ENCODE measurements at regions not wholly inside any gene's neighbourhood (a gene's known extent, or its start where the extent isn't known, plus 50 kb on each side); places are given as distances from the start of the nearest gene placed in this dataset.
"Not testable (repeated sequence)": the region's sequence is repeated elsewhere in the genome, so short reads cannot be mapped to it uniquely, and the experiment has no call there.

DNA sequence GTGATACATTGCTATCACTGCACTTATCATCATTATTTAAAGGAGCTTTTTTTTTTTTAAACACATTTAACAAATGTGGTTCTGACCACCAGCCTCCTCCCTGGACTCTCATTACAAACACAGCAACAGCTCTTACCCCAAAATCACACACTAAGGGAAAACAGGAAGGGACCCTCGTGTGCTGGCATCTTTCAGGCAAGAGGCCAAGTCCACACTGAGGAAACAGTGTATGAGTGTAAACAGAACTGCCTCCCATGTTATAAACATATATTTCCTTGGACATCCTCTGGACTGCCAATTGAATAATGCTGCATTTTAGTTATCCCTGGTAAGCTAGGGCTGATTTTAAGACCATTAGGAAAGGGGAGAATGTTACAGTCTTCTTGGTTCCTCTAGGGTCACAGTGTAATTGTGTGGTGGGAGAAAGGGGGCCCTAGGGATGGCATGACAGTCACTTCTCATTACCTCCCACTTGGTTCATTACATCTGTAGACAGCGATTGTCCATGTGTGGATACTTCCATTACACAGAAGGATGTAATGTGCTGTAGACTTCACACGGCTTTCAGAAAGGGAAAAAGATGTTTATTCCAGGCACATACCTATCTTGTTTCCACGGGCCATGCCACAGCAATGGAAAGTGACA is 244.6 kb upstream of the TET2 start:
- H3K4me3 ChIP-seq, result no peak overlapping the region
- DNase-seq, result no peak
- no peaks in the 10 kb centered on the region for H3K27me3 ChIP-seq
- H3K36me3 ChIP-seq, result no peaks in the 10 kb centered on the region
- no peaks in the 10 kb centered on the region for H3K9me3 ChIP-seq

DNA sequence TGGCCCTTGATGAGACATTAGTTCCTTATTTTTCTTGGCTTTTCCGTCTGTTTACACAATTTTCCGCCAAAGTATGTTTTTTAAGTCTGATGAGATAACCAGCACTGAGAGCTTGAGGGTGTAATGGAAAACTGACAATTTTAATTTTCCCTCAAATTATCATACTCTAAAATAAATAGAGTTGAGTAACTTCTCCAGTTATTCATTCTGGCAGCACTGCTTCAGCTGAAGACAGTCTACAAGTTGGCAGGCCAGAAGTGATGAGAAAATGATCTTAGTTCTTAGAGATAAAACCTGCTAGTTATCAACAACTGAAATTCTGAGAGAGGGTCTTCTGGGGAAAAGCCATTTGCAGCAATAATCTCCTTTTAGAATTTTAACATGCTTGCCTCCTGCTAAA is 241.6 kb upstream of the TET2 start:
- Histone ChIP-seq H3K27me3 (no peaks in the 10 kb centered on the region), H3K4me3 (no peak overlapping the region), H3K9me3 (no peaks in the 10 kb centered on the region), H3K36me3 (no peaks in the 10 kb centered on the region)
- DNase-seq, result no peak

GRCh38 chr4:104905546-104905945 is 241.1 kb upstream of the TET2 start:
- H3K9me3 ChIP-seq, result no peaks in the 10 kb centered on the region
- no peak for DNase-seq
- H3K27me3 ChIP-seq, result no peaks in the 10 kb centered on the region
- no peaks in the 10 kb centered on the region for H3K36me3 ChIP-seq
- H3K4me3 ChIP-seq, result no peak overlapping the region

DNA sequence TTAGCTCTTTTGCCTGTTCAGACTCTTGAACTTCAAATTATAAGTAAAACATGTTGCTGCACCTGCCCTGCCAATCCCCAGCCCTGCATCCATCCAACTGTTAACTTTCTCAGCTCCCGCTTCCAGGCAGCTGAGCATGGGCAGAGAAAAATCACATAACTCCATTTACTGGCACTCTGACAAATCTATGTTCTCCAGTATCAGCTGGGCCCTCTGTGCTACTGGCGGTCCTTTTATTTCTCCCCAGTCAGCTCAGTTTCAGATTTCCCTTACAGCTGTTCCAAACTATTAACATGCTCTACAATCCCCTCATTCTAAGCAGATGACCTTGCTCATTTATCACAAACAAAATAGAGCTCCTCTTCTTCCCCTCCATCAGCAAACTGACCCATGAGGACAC is 240.4 kb upstream of the TET2 start:
- no peak for DNase-seq
- Histone ChIP-seq H3K4me3 (no peak overlapping the region), H3K27me3 (no peaks in the 10 kb centered on the region), H3K36me3 (no peaks in the 10 kb centered on the region), H3K9me3 (no peaks in the 10 kb centered on the region)

GRCh38 chr4:104907074-104907649 is 239.5 kb upstream of the TET2 start:
- Histone ChIP-seq H3K36me3 (no peaks in the 10 kb centered on the region), H3K9me3 (no peaks in the 10 kb centered on the region), H3K27me3 (no peaks in the 10 kb centered on the region), H3K4me3 (no peak overlapping the region)
- DNase-seq, result no peak

DNA sequence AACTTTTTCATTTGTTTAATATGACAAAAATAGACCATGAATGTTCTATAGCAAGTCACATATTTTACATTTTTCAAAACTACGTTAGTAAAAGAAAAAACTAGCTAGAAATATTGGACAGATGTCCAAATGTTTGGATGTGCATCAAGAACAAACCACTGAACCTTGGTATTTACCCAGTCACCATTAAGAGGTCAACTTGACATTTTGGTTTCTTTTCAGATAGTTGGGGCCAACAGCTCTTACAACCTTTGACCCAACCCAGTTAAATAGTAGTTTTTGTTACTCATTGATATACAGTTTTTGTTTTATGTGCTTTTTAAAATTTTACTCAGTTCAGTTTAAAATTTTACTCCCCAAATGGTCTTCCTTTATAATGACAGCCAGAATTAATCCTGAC is 238.7 kb upstream of the TET2 start:
- Histone ChIP-seq H3K9me3 (no peaks in the 10 kb centered on the region), H3K27me3 (no peaks in the 10 kb centered on the region), H3K36me3 (no peaks in the 10 kb centered on the region), H3K4me3 (no peak overlapping the region)
- no peak for DNase-seq

DNA sequence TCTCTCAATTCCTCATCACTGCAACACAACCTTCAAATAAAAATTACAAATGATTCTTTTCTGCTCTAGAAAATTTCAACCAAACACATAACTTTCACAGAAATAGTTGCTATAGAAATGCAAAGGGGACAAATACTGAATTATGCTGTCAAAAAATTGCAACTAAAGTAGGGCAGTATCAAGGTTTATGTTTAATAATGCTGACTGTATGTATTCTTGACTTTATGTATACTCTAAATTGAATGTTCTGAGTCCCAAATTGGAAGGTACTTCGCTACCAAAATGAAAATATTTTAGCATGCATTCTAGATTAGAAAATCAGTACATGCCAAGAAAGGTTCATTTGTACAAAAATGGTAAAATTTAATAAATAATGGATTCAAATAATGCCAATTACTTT is 237.3 kb upstream of the TET2 start:
- H3K4me3 ChIP-seq, result no peak overlapping the region
- H3K27me3 ChIP-seq, result no peaks in the 10 kb centered on the region
- no peaks in the 10 kb centered on the region for H3K9me3 ChIP-seq
- no peaks in the 10 kb centered on the region for H3K36me3 ChIP-seq
- DNase-seq, result no peak

DNA sequence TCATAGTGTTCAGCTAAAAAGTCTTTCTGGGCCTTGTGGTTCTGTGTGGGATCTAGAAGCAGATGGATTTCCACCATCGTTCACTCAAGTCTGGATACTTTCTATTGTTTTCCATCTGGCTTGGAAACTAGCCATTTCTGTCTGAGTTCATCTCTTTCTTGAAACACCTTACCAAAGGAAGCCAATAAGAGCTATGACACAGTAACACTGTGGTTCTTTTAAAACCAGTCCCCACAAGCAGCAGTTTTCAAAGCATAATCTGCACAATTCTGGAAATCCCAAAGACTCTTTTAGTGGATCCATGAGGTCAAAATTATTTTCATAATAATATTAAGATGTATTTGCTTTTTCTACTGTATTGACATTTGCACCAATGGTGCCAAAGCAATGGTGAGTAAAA is 234.2 kb upstream of the TET2 start:
- no peaks in the 10 kb centered on the region for H3K9me3 ChIP-seq
- no peak overlapping the region for H3K4me3 ChIP-seq
- H3K36me3 ChIP-seq, result no peaks in the 10 kb centered on the region
- no peaks in the 10 kb centered on the region for H3K27me3 ChIP-seq
- DNase-seq, result no peak

DNA sequence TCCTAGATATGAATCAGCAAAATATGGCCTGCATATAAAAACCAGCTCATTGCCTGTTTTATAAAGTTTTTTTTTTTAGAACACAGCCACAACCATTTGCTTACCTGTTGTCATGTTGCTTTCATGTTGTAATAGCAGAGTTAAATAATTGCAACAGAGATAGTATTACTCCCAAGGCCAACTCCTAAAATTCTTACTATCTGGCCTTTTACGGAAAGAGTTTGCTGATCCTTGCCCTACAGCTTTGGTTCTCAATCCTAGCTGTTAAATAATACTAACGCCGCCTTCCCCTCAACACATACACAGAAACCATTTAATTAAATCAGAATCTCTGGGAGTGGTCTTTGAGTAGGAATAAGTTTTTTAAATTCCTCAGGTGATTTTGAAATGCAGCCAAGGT is 231.3 kb upstream of the TET2 start:
- no peaks in the 10 kb centered on the region for H3K9me3 ChIP-seq
- no peak overlapping the region for H3K4me3 ChIP-seq
- H3K36me3 ChIP-seq, result no peaks in the 10 kb centered on the region
- DNase-seq, result no peak
- no peaks in the 10 kb centered on the region for H3K27me3 ChIP-seq

DNA sequence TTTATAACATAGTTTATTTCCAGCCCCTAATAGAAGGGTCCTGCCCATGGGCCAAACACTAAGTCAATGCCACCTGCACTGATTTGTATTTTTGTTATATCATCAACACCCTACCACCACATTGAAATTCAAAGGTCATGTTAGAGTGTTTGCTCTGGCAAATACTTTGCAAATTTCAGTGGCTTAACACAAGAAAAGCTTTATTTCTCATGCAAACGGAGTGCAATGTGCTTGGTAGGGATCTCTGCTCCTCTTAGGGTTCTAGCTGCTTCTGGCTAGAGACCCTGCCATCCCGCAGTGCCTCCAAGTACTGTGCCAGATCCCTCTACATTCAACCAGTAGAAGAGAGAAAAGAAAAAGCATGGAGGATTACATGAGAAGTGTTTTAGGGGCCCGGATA is 230.8 kb upstream of the TET2 start:
- Histone ChIP-seq H3K36me3 (no peaks in the 10 kb centered on the region), H3K4me3 (no peak overlapping the region), H3K9me3 (no peaks in the 10 kb centered on the region), H3K27me3 (no peaks in the 10 kb centered on the region)
- no peak for DNase-seq

DNA sequence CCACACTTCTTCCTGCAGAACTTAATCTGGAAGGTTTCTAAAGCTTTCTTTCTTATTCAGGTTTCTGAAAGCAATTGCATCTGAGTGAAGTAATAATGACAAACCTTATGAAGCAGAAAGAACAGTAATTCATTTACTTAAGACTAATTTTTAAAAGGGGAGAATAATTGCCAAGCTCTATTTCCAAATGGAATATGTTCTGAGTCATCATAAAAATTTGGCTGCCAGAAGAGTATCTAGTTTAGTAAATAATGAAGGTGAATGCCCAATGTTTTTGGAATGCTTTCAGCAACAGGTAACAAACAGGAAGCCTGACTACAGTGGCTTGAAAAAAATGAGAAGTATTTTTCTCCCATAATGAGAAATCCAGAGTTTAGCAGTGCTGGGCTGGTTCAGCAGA is 227.3 kb upstream of the TET2 start:
- Histone ChIP-seq H3K27me3 (no peaks in the 10 kb centered on the region), H3K36me3 (no peaks in the 10 kb centered on the region), H3K4me3 (no peak overlapping the region), H3K9me3 (no peaks in the 10 kb centered on the region)
- DNase-seq, result no peak

DNA sequence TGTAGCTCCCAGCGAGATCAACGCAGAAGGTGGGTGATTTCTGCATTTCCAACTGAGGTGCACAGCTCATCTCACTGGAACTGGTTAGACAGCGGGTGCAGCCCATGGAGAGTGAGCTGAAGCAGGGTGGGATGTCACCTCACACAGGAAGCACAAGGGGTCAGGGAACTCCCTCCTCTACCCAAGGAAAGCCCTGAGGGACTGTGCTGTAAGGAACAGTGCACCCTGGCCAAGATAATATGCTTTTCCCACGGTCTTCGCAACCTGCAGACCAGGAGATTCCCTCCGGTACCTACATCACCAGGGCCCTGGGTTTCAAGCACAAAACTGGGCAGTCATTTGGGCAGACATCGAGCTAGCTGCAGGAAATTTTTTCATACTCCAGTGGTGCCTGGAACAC is 216.4 kb upstream of the TET2 start:
- Histone ChIP-seq H3K36me3 (no peaks in the 10 kb centered on the region), H3K27me3 (no peaks in the 10 kb centered on the region), H3K4me3 (no peak overlapping the region), H3K9me3 (no peaks in the 10 kb centered on the region)
- no peak for DNase-seq

DNA sequence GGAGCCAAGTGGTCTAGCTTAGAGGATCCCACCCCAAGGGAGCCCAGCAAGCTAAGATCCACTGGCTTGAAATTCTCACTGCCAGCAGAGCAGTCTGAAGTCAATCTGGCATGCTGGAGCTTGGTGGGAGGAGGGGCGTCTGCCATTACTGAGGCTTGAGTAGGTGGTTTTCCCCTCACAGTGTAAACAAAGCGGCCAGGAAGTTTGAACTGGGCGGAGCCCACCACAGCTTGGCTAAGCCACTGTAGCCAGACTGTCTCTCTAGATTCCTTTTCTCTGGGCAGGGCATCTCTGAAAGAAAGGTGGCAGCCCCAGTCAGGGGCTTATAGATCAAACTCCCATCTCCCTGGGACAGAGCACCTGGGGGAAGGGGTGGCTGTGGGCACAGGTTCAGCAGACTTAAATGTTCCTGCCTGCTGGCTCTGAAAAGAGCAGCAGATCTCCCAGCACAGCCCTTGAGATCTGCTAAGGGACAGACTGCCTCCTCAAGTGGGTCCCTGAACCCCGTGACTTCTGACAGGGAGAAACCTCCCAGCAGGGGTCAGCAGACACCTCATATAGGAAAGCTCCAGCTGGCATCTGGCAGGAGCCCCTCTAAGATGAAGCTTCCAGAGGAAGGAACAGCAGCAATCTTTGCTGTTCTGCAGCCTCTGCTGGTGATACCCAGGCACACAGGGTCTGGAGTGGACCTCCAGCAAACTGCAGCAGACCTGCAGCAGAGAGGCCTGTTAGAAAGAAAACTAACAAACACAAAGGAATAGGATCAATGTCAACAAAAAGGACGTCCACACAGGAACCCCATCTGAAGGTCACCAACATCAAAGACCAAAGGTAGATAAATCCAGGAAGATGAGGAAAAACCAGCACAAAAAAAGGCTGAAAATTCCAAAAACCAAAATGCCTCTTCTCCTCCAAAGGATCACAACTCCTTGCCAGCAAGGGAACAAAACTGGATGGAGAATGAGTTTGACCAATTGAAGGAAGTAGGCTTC is 215.6 kb upstream of the TET2 start:
- H3K36me3 ChIP-seq, H3K4me3 ChIP-seq, H3K27me3 ChIP-seq, H3K9me3 ChIP-seq: not testable (repeated sequence)
- DNase-seq, result peak; percentile 12

DNA sequence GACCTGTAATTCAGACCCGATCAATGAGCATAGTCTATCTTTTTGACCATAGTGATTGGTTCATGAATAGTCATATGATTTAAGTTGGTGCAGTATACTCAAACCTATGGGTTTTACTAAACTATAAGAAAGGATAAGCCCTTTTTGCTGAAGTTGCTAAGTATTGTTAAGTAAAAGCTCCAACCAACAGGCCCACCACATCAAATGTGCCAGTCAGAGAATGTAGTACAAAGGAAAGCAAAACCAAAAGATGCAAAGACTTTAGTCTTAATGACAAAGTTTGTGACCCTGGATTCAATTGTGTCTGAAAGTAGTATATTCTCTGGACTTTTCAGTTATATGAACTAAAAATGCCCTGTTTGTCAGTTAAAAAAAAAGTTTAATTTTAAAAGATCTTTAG is 208.1 kb upstream of the TET2 start:
- no peak overlapping the region for H3K4me3 ChIP-seq
- DNase-seq, result no peak

DNA sequence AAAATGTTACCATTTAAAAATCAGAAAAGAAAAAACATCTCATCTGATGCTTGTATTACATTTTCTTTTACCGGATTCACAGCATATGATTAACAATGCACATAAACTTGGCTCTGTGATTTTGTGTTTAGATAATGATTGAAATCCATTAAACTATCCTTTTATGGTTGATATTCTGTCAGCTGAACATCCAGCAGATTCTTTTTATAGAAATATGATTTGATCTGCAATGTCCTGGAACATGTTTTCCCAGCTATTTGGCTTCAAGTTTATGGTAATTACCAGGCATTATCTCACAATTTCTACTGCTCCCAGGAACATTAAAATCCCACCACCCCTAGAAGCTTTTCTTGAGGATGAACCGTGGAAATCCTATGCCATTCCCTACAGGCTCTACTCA is 205.7 kb upstream of the TET2 start:
- DNase-seq, result no peak
- no peaks in the 10 kb centered on the region for H3K36me3 ChIP-seq
- no peaks in the 10 kb centered on the region for H3K27me3 ChIP-seq
- no peaks in the 10 kb centered on the region for H3K9me3 ChIP-seq
- no peak overlapping the region for H3K4me3 ChIP-seq

More for the DNA sequence above, 208.1 kb upstream of the TET2 start:
- H3K36me3 ChIP-seq, result no peaks in the 10 kb centered on the region
- H3K27me3 ChIP-seq, result no peaks in the 10 kb centered on the region
- no peaks in the 10 kb centered on the region for H3K9me3 ChIP-seq

DNA sequence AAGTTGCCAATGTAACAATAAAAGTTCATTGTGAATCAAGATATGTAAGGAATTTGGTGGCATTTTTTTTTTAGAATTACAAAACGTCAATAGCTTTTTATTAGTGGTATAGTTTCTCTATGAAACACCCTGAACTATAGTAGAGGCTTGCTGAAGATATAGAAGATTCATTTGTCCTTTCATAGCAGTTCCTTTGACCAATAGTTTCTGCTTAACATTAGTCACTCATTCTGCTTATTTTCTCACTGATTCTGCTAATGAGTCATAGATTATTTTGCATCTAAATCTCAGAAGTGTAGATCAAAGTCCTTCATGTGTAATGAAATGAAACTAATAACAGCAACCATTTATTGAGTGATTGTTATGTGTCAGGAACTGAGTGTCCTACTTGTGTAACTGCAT is 205.0 kb upstream of the TET2 start:
- DNase-seq, result no peak
- no peaks in the 10 kb centered on the region for H3K9me3 ChIP-seq
- no peak overlapping the region for H3K4me3 ChIP-seq
- no peaks in the 10 kb centered on the region for H3K36me3 ChIP-seq
- no peaks in the 10 kb centered on the region for H3K27me3 ChIP-seq

- Histone ChIP-seq H3K27me3 (no peaks in the 10 kb centered on the region), H3K4me3 (no peak overlapping the region), H3K9me3 (no peaks in the 10 kb centered on the region), H3K36me3 (no peaks in the 10 kb centered on the region)
- DNase-seq, result no peak
Measured at GRCh38 chr4:104942990-104943743, 203.5 kb upstream of the TET2 start.

Measured in MG63 (cell line).